Breast epithelium (tissue), 3 donors: ENCODE measurements at regions not wholly inside any gene's neighbourhood (a gene's known extent, or its start where the extent isn't known, plus 50 kb on each side); places are given as distances from the start of the nearest gene placed in this dataset.

ENCODE experiments used
- CTCF ChIP-seq, 3 donors: fragments of 450-650 bp; IDR thresholded peaks; one replicate each; pipeline ENCODE4 v1.5.1; 2016 to 2017; ENCODE audit warnings: antibody characterized with exemption in 3 of 3, mild to moderate bottlenecking in 3 of 3, moderate library complexity in 3 of 3
- POLR2AphosphoS5 ChIP-seq, 3 donors: sonication (generic); formaldehyde crosslinking; IDR thresholded peaks; one replicate each; pipeline ENCODE4 v1.6.1; 2017; ENCODE audit warnings: antibody characterized with exemption in 3 of 3

GRCh38 chr20:39605908-39606307 is 643.8 kb downstream of the DHX35 start:
- TF ChIP-seq CTCF (IDR thresholded peaks at IDR 0.05) (no peak), POLR2AphosphoS5 (IDR thresholded peaks at IDR 0.05) (no peak)
